Endothelial cell of umbilical vein (primary cell): ENCODE measurements at regions not wholly inside any gene's neighbourhood (a gene's known extent, or its start where the extent isn't known, plus 50 kb on each side); places are given as distances from the start of the nearest gene placed in this dataset.
"Not testable (repeated sequence)": the region's sequence is repeated elsewhere in the genome, so short reads cannot be mapped to it uniquely, and the experiment has no call there.

Experiments
- BruUV-seq: library from RNA; stranded (reverse); fragments of 400-500 nt; replicated peaks from 2 replicates; lab custom pipeline; 2021; lab: Mats Ljungman, UMichigan
- CTCF ChIA-PET: fragments of 300-600, 350-600 bp; sonication (Branson Sonifier 250); formaldehyde crosslinking; loops from one replicate; lab custom pipeline; 2021; ENCODE audit warnings: antibody characterized with exemption, inconsistent platforms; lab: Charles Lee
- POLR2A ChIA-PET: fragments of 300-600, 350-600 bp; sonication (Branson Sonifier 250); formaldehyde crosslinking; loops from one replicate; lab custom pipeline; 2021; ENCODE audit warnings: antibody characterized with exemption, inconsistent platforms; lab: Charles Lee
- DNase-seq: peaks from one replicate; pipeline ENCODE4 v3.0.0-alpha.2; 2011; ENCODE audit warnings: low read depth, low spot score
- FAIRE-seq: peaks from 2 replicates; lab custom pipeline; 2011; peaks lifted over from hg19 to GRCh38; lab: Jason Lieb, UNC
- H2AFZ ChIP-seq: 2 replicates; pipeline ENCODE4 v1.6.0; 2012; ENCODE audit warnings: low read depth, low read length, control low read depth, inconsistent platforms
- H3K27ac ChIP-seq: 2 replicates; pipeline ENCODE4 v1.5.1; 2011; ENCODE audit warnings: low read depth, mild to moderate bottlenecking, control low read depth, low read length, moderate library complexity; ENCODE audit not compliant: insufficient read depth
- H3K27me3 ChIP-seq, 2 experiments: 2 replicates each; pipeline versions ENCODE4 v1.6.0 to v1.6.1; 2011; ENCODE audit warnings: low read length in 2 of 2, mixed read lengths in 1 of 2; ENCODE audit not compliant: control insufficient read depth in 2 of 2, insufficient read depth in 2 of 2
- H3K36me3 ChIP-seq, 2 experiments: 2 replicates in 1 of 2; 3 replicates in 1 of 2; pipeline ENCODE4 v1.5.1; 2011; ENCODE audit warnings: low read length in 2 of 2, mild to moderate bottlenecking in 1 of 2, moderate library complexity in 1 of 2; ENCODE audit not compliant: control insufficient read depth in 2 of 2, insufficient read depth in 2 of 2; ENCODE audit errors: extremely low read depth in 1 of 2
- H3K4me1 ChIP-seq: 3 replicates; pipeline ENCODE4 v1.5.1; 2011; ENCODE audit warnings: mild to moderate bottlenecking, low read length; ENCODE audit not compliant: control insufficient read depth, insufficient read depth; ENCODE audit errors: extremely low read depth
- H3K4me2 ChIP-seq: 2 replicates; pipeline ENCODE4 v1.6.1; 2011; ENCODE audit warnings: low read length, control low read depth, mixed read lengths; ENCODE audit not compliant: insufficient read depth
- H3K4me3 ChIP-seq, 3 experiments: fragments of 200-600 bp in 1 of 3; sonication (generic), shearing (Covaris generic) in 1 of 3; replicated peaks in 1 of 3; 2 replicates each; pipeline ENCODE4 v1.5.1; 2011 to 2016; ENCODE audit warnings: control low read depth in 3 of 3, low read length in 3 of 3, mild to moderate bottlenecking in 2 of 3, inconsistent platforms in 1 of 3, low read depth in 1 of 3, moderate library complexity in 1 of 3; ENCODE audit not compliant: insufficient read depth in 1 of 3
- H3K79me2 ChIP-seq: 2 replicates; pipeline ENCODE4 v1.6.0; 2012; ENCODE audit warnings: low read length, inconsistent platforms; ENCODE audit not compliant: control insufficient read depth, insufficient read depth
- H3K9ac ChIP-seq: replicated peaks from 2 replicates; pipeline ENCODE3; 2011; ENCODE audit warnings: low read length, control low read depth; ENCODE audit not compliant: insufficient read depth; ENCODE audit errors: extremely low read depth
- H3K9me1 ChIP-seq: replicated peaks from 3 replicates; pipeline ENCODE4 v1.6.0; 2011; ENCODE audit warnings: mild to moderate bottlenecking, low read length; ENCODE audit not compliant: control insufficient read depth, insufficient read depth; ENCODE audit errors: extremely low read depth
- H3K9me3 ChIP-seq: replicated peaks from 2 replicates; pipeline ENCODE4 v1.5.1; 2012; ENCODE audit warnings: low read length, inconsistent platforms; ENCODE audit not compliant: control insufficient read depth, insufficient read depth
- H4K20me1 ChIP-seq: replicated peaks from 2 replicates; pipeline ENCODE3; 2011; ENCODE audit warnings: mild to moderate bottlenecking, low read length; ENCODE audit not compliant: control insufficient read depth, insufficient read depth; ENCODE audit errors: extremely low read depth
- FOS ChIP-seq: IDR thresholded peaks from 2 replicates; pipeline ENCODE4 v1.6.1; 2011; ENCODE audit warnings: mild to moderate bottlenecking, low read length, moderate library complexity, borderline replicate concordance; ENCODE audit not compliant: insufficient read depth
- dilution Hi-C: fragments of 300-500 bp; cut with MboI; formaldehyde crosslinking; loops from one replicate; pipeline ENCODE4 v1.15.0; 2019; ENCODE audit warnings: low sequenced_read_pairs; ENCODE audit not compliant: extremely low pct_ligation_motif_present
- intact Hi-C: fragments of 100-400 bp; cut with micrococcal nuclease; formaldehyde crosslinking; loops from one replicate; pipeline ENCODE4 v1.10.0; 2022
- TF ChIP-seq, protein P1 (sequence below), 2 donors: IDR thresholded peaks; 1 replicate in 1 of 2; 2 replicates in 1 of 2; pipeline ENCODE4 v1.5.1; 2011; ENCODE audit warnings: low read length in 2 of 2, mild to moderate bottlenecking in 2 of 2, moderate library complexity in 2 of 2, control low read depth in 1 of 2, inconsistent platforms in 1 of 2, low read depth in 1 of 2; ENCODE audit not compliant: insufficient read depth in 1 of 2; ENCODE audit errors: extremely low read depth in 1 of 2

GRCh38 chr7:120086468-120086867 is 186.5 kb upstream of the KCND2 start:
- H3K9ac ChIP-seq, POLR2A ChIA-PET, H3K9me1 ChIP-seq, CTCF ChIA-PET, H3K27me3 ChIP-seq, H3K4me2 ChIP-seq, H3K27ac ChIP-seq, H2AFZ ChIP-seq, intact Hi-C loops, DNase-seq, H3K9me3 ChIP-seq, H3K36me3 ChIP-seq, H3K79me2 ChIP-seq, H4K20me1 ChIP-seq, H3K4me1 ChIP-seq, FAIRE-seq, dilution Hi-C loops, BruUV-seq, H3K4me3 ChIP-seq: not testable (repeated sequence)

DNA sequence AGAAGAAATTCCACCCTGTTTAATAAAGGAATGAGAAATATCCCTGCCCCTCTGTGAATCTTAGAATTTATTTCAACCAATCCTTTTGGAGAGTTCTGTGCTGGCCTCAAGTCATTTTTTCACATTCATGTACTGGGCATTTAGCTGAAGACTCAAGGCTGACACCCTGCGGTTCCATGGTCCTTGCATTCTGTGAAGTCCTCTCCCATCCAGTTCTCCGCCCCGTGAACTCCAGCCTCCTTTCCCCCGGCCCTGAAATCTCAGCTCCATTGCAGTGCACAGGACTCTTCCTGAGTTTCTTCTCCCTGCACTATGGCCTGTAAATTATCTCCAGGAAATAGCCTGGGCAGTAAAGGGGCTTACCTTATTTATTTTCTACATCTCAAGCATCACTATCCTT is 183.0 kb upstream of the KCND2 start:
- CTCF ChIA-PET: no interaction called here
- no peak for DNase-seq
- H3K9me3 ChIP-seq: no peaks in the 10 kb centered on the region
- H3K27me3 ChIP-seq: no peaks in the 10 kb centered on the region
- no peak overlapping the region for H2AFZ ChIP-seq
- no peaks in the 10 kb centered on the region for H3K79me2 ChIP-seq
- no peaks in the 10 kb centered on the region for H4K20me1 ChIP-seq
- no peak for FAIRE-seq
- POLR2A ChIA-PET: no interaction called here
- no peak overlapping the region for H3K4me2 ChIP-seq
- intact Hi-C loops (no loop called here), dilution Hi-C loops (no loop called here)
- no peak overlapping the region for H3K27ac ChIP-seq
- H3K36me3 ChIP-seq: no peaks in the 10 kb centered on the region
- no peak overlapping the region for H3K4me3 ChIP-seq
- no peaks in the 10 kb centered on the region for H3K9me1 ChIP-seq
- no peak for TF ChIP-seq FOS
- TF ChIP-seq, protein P1, sequence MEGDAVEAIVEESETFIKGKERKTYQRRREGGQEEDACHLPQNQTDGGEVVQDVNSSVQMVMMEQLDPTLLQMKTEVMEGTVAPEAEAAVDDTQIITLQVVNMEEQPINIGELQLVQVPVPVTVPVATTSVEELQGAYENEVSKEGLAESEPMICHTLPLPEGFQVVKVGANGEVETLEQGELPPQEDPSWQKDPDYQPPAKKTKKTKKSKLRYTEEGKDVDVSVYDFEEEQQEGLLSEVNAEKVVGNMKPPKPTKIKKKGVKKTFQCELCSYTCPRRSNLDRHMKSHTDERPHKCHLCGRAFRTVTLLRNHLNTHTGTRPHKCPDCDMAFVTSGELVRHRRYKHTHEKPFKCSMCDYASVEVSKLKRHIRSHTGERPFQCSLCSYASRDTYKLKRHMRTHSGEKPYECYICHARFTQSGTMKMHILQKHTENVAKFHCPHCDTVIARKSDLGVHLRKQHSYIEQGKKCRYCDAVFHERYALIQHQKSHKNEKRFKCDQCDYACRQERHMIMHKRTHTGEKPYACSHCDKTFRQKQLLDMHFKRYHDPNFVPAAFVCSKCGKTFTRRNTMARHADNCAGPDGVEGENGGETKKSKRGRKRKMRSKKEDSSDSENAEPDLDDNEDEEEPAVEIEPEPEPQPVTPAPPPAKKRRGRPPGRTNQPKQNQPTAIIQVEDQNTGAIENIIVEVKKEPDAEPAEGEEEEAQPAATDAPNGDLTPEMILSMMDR (IDR thresholded peaks at IDR 0.05; ENCODE audit: extremely low read depth in 1 of 2, insufficient read depth in 1 of 2, low read depth in 1 of 2, low read length in 2 of 2): no peak
- no peak overlapping the region for H3K9ac ChIP-seq
- H3K4me1 ChIP-seq: no peaks in the 10 kb centered on the region
- BruUV-seq: no TSS peak
